Neuronal stem cell (in vitro differentiated cells): ENCODE measurements at regions not wholly inside any gene's neighbourhood (a gene's known extent, or its start where the extent isn't known, plus 50 kb on each side); places are given as distances from the start of the nearest gene placed in this dataset.
A peak's percentile ranks its signal among the peaks of the same experiment; 100 is the strongest.

Experiments used
- DNase-seq: peaks from one replicate; pipeline ENCODE4 v3.0.0-alpha.2; 2013; ENCODE audit warnings: low spot score
- H2AFZ ChIP-seq: one replicate; pipeline ENCODE4 v1.6.1; 2013; ENCODE audit warnings: mild to moderate bottlenecking, low read length, inconsistent platforms
- H2AK5ac ChIP-seq: 2 replicates; pipeline ENCODE4 v1.6.1; 2013; ENCODE audit warnings: low read depth, mild to moderate bottlenecking, inconsistent platforms, low read length, moderate library complexity, mixed read lengths
- H2BK120ac ChIP-seq: 2 replicates; pipeline ENCODE4 v1.6.1; 2013; ENCODE audit warnings: low read depth, mild to moderate bottlenecking, inconsistent platforms, low read length, moderate library complexity, mixed read lengths
- H2BK12ac ChIP-seq: one replicate; pipeline ENCODE4 v1.6.1; 2013; ENCODE audit warnings: low read length, inconsistent platforms
- H2BK15ac ChIP-seq: 2 replicates; pipeline ENCODE4 v1.6.1; 2013; ENCODE audit warnings: mild to moderate bottlenecking, low read length, inconsistent platforms, mixed read lengths
- H2BK5ac ChIP-seq: one replicate; pipeline ENCODE4 v1.6.1; 2013; ENCODE audit warnings: inconsistent platforms, mild to moderate bottlenecking, low read length, moderate library complexity
- H3K14ac ChIP-seq: one replicate; pipeline ENCODE4 v1.6.1; 2013; ENCODE audit warnings: low read length, inconsistent platforms
- H3K18ac ChIP-seq: 2 replicates; pipeline ENCODE4 v1.6.1; 2013; ENCODE audit warnings: low read length, inconsistent platforms
- H3K23ac ChIP-seq: 2 replicates; pipeline ENCODE4 v1.6.1; 2013; ENCODE audit warnings: low read depth, mild to moderate bottlenecking, mixed read lengths, low read length, inconsistent platforms; ENCODE audit not compliant: poor library complexity
- H3K27ac ChIP-seq: replicated peaks from 3 replicates; pipeline ENCODE4 v1.5.1; 2013; ENCODE audit warnings: low read length, inconsistent platforms
- H3K27me3 ChIP-seq, 3 experiments: 2 replicates each; pipeline ENCODE4 v1.6.1; 2013; ENCODE audit warnings: low read length in 3 of 3, mild to moderate bottlenecking in 2 of 3, inconsistent platforms in 1 of 3, low read depth in 1 of 3, mixed read lengths in 1 of 3, moderate library complexity in 1 of 3; ENCODE audit not compliant: control insufficient read depth in 3 of 3, insufficient read depth in 3 of 3
- H3K36me3 ChIP-seq, 2 donors: replicated peaks in 1 of 2; 2 replicates each; pipeline ENCODE4 v1.6.1; 2013; ENCODE audit warnings: low read length in 2 of 2; ENCODE audit not compliant: control insufficient read depth in 2 of 2, insufficient read depth in 2 of 2
- H3K4ac ChIP-seq: 2 replicates; pipeline ENCODE4 v1.6.1; 2013; ENCODE audit warnings: inconsistent platforms, mild to moderate bottlenecking, low read length, moderate library complexity
- H3K4me1 ChIP-seq, 2 donors: 1 replicate in 1 of 2; 2 replicates in 1 of 2; pipeline ENCODE4 v1.6.1; 2013; ENCODE audit warnings: low read length in 2 of 2, low read depth in 1 of 2; ENCODE audit not compliant: control insufficient read depth in 2 of 2, insufficient read depth in 1 of 2
- H3K4me2 ChIP-seq: one replicate; pipeline ENCODE4 v1.6.1; 2013; ENCODE audit warnings: mild to moderate bottlenecking, low read length, inconsistent platforms; ENCODE audit not compliant: insufficient read depth, poor library complexity, severe bottlenecking
- H3K4me3 ChIP-seq, 2 donors: 2 replicates each; pipeline ENCODE4 v1.5.1; 2013; ENCODE audit warnings: low read length in 2 of 2, mild to moderate bottlenecking in 2 of 2, inconsistent platforms in 1 of 2, moderate library complexity in 1 of 2
- H3K79me1 ChIP-seq: one replicate; pipeline ENCODE4 v1.6.1; 2013; ENCODE audit warnings: low read depth, mild to moderate bottlenecking, inconsistent platforms, low read length, moderate library complexity
- H3K9ac ChIP-seq: one replicate; pipeline ENCODE4 v1.6.1; 2013; ENCODE audit warnings: mild to moderate bottlenecking, low read depth, low read length, inconsistent platforms; ENCODE audit not compliant: poor library complexity
- H3K9me3 ChIP-seq, 2 donors: replicated peaks in 1 of 2; 2 replicates each; pipeline versions ENCODE3 to v1.6.1; 2013; ENCODE audit warnings: low read length in 2 of 2, mild to moderate bottlenecking in 2 of 2, inconsistent platforms in 1 of 2, low read depth in 1 of 2, mixed read lengths in 1 of 2, moderate library complexity in 1 of 2; ENCODE audit not compliant: control insufficient read depth in 2 of 2, insufficient read depth in 1 of 2
- H4K8ac ChIP-seq: one replicate; pipeline ENCODE4 v1.6.1; 2013; ENCODE audit warnings: low read depth, mild to moderate bottlenecking, inconsistent platforms, low read length, moderate library complexity
- H4K91ac ChIP-seq: one replicate; pipeline ENCODE4 v1.6.1; 2013; ENCODE audit warnings: low read length, low read depth, mild to moderate bottlenecking, inconsistent platforms; ENCODE audit not compliant: poor library complexity
- WGBS, 2 donors: extraction: QIAGEN DNeasy Blood & Tissue Kit; methylation state at CpG; one replicate each; pipeline ENCODE4 v1.1.7; 2013; ENCODE audit warnings: missing lambda C conversion rate in 2 of 2, mixed read lengths in 1 of 2; ENCODE audit not compliant: insufficient read length in 2 of 2, insufficient replicate concordance in 1 of 2; ENCODE audit errors: extremely low coverage in 2 of 2; 5-methylcytosine and 5-hydroxymethylcytosine counted together

- no peak overlapping the region for H3K4ac ChIP-seq
- no CpG with 5 or more reads among the region's 41 CpGs for WGBS, 2 donors
- no peak for DNase-seq
Observed at GRCh38 chr13:89363144-89363543, 1692.0 kb downstream of the SLITRK5 start.

GRCh38 chr13:89372193-89372592, 1701.0 kb downstream of the SLITRK5 start:
- Histone ChIP-seq H2BK120ac (no peak overlapping the region), H3K79me1 (no peaks in the 10 kb centered on the region), H2BK5ac (no peak overlapping the region), H2BK12ac (no peak overlapping the region), H4K91ac (no peak overlapping the region), H3K27ac (no peak overlapping the region), H3K4ac (no peak overlapping the region), H3K4me1 (no peaks in the 10 kb centered on the region), H2BK15ac (no peak overlapping the region), H3K23ac (no peak overlapping the region), H3K14ac (no peak overlapping the region), H3K9me3 (no peaks in the 10 kb centered on the region), H3K27me3 (no peaks in the 10 kb centered on the region), H3K9ac (no peak overlapping the region), H3K4me3 (no peak overlapping the region), H3K18ac (no peak overlapping the region), H3K4me2 (no peak overlapping the region), H3K36me3 (no peaks in the 10 kb centered on the region), H2AK5ac (no peak overlapping the region), H4K8ac (no peak overlapping the region), H2AFZ (peak overlapping the region; percentile 61)
- no peak for DNase-seq
- WGBS, 2 donors, result no CpG with 5 or more reads among the region's 3 CpGs

More at GRCh38 chr13:89363144-89363543, 1692.0 kb downstream of the SLITRK5 start:
- Histone ChIP-seq H2BK15ac (no peak overlapping the region), H3K27me3 (no peaks in the 10 kb centered on the region), H3K14ac (no peak overlapping the region), H2BK12ac (no peak overlapping the region), H2BK120ac (no peak overlapping the region), H4K8ac (no peak overlapping the region), H3K4me3 (no peak overlapping the region), H3K9ac (no peak overlapping the region), H2BK5ac (peak overlapping the region; percentile 24), H3K36me3 (no peaks in the 10 kb centered on the region), H3K9me3 (no peaks in the 10 kb centered on the region), H3K4me1 (no peaks in the 10 kb centered on the region), H3K27ac (no peak overlapping the region), H2AK5ac (no peak overlapping the region), H2AFZ (no peak overlapping the region), H3K4me2 (no peak overlapping the region), H3K79me1 (no peaks in the 10 kb centered on the region), H4K91ac (no peak overlapping the region), H3K18ac (no peak overlapping the region), H3K23ac (peak overlapping the region; percentile 55)

- Histone ChIP-seq H2AK5ac (no peak overlapping the region), H3K18ac (no peak overlapping the region), H3K27ac (no peak overlapping the region), H3K23ac (no peak overlapping the region), H3K9me3 (no peaks in the 10 kb centered on the region), H3K36me3 (no peaks in the 10 kb centered on the region), H2BK15ac (no peak overlapping the region), H2BK5ac (no peak overlapping the region), H4K91ac (no peak overlapping the region), H3K4me2 (no peak overlapping the region), H2BK12ac (no peak overlapping the region), H3K9ac (no peak overlapping the region), H2AFZ (peak overlapping the region; percentile 42), H3K4me3 (no peak overlapping the region), H4K8ac (no peak overlapping the region), H3K4me1 (no peaks in the 10 kb centered on the region), H3K14ac (no peak overlapping the region), H2BK120ac (no peak overlapping the region), H3K4ac (no peak overlapping the region), H3K27me3 (no peaks in the 10 kb centered on the region), H3K79me1 (no peaks in the 10 kb centered on the region)
- DNase-seq, result no peak
- WGBS, 2 donors, result no CpG with 5 or more reads among the region's 2 CpGs
Observed at GRCh38 chr13:89375839-89376238, 1704.7 kb downstream of the SLITRK5 start.

- Histone ChIP-seq H3K4me1 (no peaks in the 10 kb centered on the region), H3K18ac (no peak overlapping the region), H3K79me1 (no peaks in the 10 kb centered on the region), H3K4me3 (no peak overlapping the region), H3K27ac (no peak overlapping the region), H4K91ac (no peak overlapping the region), H3K36me3 (no peaks in the 10 kb centered on the region), H2AK5ac (no peak overlapping the region), H3K4ac (no peak overlapping the region), H3K4me2 (no peak overlapping the region), H2BK5ac (no peak overlapping the region), H3K9ac (no peak overlapping the region), H2AFZ (no peak overlapping the region), H2BK120ac (no peak overlapping the region), H4K8ac (no peak overlapping the region), H2BK15ac (no peak overlapping the region), H3K14ac (no peak overlapping the region), H3K9me3 (no peaks in the 10 kb centered on the region), H3K27me3 (no peaks in the 10 kb centered on the region), H2BK12ac (no peak overlapping the region), H3K23ac (no peak overlapping the region)
- DNase-seq, result no peak
- no CpG with 5 or more reads among the region's 3 CpGs for WGBS, 2 donors
Observed at GRCh38 chr13:89380101-89380500, 1708.9 kb downstream of the SLITRK5 start.
